NCI-H146 treated with DMSO at 0.1 percent for 48 hours (cell line): ENCODE measurements at regions not wholly inside any gene's neighbourhood (a gene's known extent, or its start where the extent isn't known, plus 50 kb on each side); places are given as distances from the start of the nearest gene placed in this dataset.
"Not testable (repeated sequence)": the region's sequence is repeated elsewhere in the genome, so short reads cannot be mapped to it uniquely, and the experiment has no call there.

ENCODE experiments used
- DNase-seq: peaks from one replicate; lab custom pipeline; 2025; ENCODE audit not compliant: unreplicated experiment; lab: John Stamatoyannopoulos, UW

GRCh38 chr1:192905049-192905448 lies 96.2 kb downstream of the RGS2 start:
- no peak for DNase-seq

GRCh38 chr1:192906334-192906733 lies 97.5 kb downstream of the RGS2 start:
- no peak for DNase-seq

- no peak for DNase-seq
Measured at GRCh38 chr1:192907545-192908243, 98.9 kb downstream of the RGS2 start.

- not testable (repeated sequence) for DNase-seq
Measured at GRCh38 chr1:192911896-192912656, 103.2 kb downstream of the RGS2 start.

GRCh38 chr1:192913683-192914082 lies 104.8 kb downstream of the RGS2 start:
- DNase-seq, result no peak

- DNase-seq, result no peak
Measured at GRCh38 chr1:192914092-192914491, 105.3 kb downstream of the RGS2 start.

- no peak for DNase-seq
Measured at GRCh38 chr1:192914696-192915095, 105.9 kb downstream of the RGS2 start.

GRCh38 chr1:192916021-192916420 lies 107.2 kb downstream of the RGS2 start:
- DNase-seq, result no peak

- DNase-seq, result no peak
Measured at GRCh38 chr1:192918259-192918658, 109.4 kb downstream of the RGS2 start.

- no peak for DNase-seq
Measured at GRCh38 chr1:192920412-192920811, 111.6 kb downstream of the RGS2 start.

- no peak for DNase-seq
Measured at GRCh38 chr1:192925609-192926008, 116.8 kb downstream of the RGS2 start.

- no peak for DNase-seq
Measured at GRCh38 chr1:192926736-192927135, 117.9 kb downstream of the RGS2 start.

- no peak for DNase-seq
Measured at GRCh38 chr1:192927496-192927895, 118.7 kb downstream of the RGS2 start.

GRCh38 chr1:192929597-192929996 lies 120.8 kb downstream of the RGS2 start:
- no peak for DNase-seq

- DNase-seq, result no peak
Measured at GRCh38 chr1:192933744-192934143, 124.9 kb downstream of the RGS2 start.

- DNase-seq, result no peak
Measured at GRCh38 chr1:192936313-192937018, 122.7 kb downstream of the UCHL5 start.

- no peak for DNase-seq
Measured at GRCh38 chr1:192937128-192937527, 122.0 kb downstream of the UCHL5 start.

GRCh38 chr1:192939440-192939839 lies 119.7 kb downstream of the UCHL5 start:
- DNase-seq, result no peak

- no peak for DNase-seq
Measured at GRCh38 chr1:192940658-192941057, 118.5 kb downstream of the UCHL5 start.

GRCh38 chr1:192941722-192942411 lies 117.3 kb downstream of the UCHL5 start:
- DNase-seq, result no peak

- DNase-seq, result no peak
Measured at GRCh38 chr1:192943108-192943507, 116.1 kb downstream of the UCHL5 start.
